Stimulated activated CD4-positive, alpha-beta T cell treated with anti-CD3 and anti-CD28 coated beads, Interleukin-1b, Interleukin-23, amount 100 ng/mL, for 1 hour (primary cell): ENCODE measurements at regions not wholly inside any gene's neighbourhood (a gene's known extent, or its start where the extent isn't known, plus 50 kb on each side); places are given as distances from the start of the nearest gene placed in this dataset.

Experiments
- DNase-seq, 2 donors: peaks; one replicate each; pipeline ENCODE4 v3.0.0-alpha.2; 2020; ENCODE audit warnings: low read depth in 2 of 2

DNA sequence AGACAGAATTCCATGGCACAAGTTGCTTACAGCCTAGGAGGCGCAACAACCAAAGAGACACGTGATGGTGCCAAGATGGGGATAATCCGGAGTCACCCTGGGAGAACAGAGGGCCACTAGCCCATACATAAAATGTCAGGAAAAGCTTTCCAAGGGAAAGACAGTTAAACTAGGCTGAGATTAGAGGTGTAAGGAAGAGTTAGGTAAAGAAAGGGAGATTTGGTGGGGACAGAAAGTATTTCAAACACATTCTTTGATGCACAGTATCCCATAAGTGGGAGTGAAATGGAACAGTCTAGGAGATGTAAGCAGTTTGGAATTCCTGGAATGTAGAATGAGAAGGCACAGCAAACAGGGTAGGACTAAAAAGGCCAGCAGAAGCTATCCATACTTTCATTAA lies 860.9 kb upstream of the LCORL start:
- no peak for DNase-seq

DNA sequence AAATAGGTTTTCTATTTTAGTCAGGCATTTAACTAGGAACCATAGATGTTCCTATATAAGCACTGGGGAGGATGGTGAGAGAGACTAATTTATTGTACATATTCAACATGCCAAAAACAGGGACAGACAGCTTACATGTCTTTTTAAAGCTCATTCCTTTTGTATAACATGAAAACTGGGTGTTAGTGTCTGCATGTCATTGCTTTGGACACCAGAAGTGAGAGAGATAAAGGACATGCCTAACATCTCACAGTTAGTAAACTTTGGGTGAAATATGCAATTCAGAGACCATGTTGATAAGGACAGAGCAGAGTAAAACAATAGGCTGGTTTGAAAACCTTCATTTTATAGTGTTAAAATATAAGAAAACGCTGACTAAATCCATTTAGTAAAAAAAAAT lies 860.0 kb upstream of the LCORL start:
- DNase-seq, result no peak

- no peak for DNase-seq
Measured at GRCh38 chr4:18880871-18881270, 859.3 kb upstream of the LCORL start.

DNA sequence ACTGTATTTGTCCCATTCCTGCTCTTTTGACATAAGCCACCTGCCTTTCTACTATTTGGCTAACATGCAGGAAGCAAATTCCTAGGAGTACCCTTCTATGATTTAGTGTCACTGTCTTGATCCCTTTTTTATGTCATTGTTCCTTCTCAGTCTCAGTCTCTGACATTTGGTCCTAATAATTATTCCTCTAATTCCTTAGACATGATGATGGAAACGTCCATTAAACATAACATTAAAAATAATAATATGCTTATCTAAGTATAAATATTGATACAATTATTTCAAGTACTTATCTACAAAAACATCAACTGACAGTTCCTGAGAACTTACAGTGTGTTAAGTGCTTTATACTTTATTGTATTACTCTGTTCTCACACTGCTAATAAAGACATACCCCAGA lies 857.0 kb upstream of the LCORL start:
- DNase-seq, result no peak

DNA sequence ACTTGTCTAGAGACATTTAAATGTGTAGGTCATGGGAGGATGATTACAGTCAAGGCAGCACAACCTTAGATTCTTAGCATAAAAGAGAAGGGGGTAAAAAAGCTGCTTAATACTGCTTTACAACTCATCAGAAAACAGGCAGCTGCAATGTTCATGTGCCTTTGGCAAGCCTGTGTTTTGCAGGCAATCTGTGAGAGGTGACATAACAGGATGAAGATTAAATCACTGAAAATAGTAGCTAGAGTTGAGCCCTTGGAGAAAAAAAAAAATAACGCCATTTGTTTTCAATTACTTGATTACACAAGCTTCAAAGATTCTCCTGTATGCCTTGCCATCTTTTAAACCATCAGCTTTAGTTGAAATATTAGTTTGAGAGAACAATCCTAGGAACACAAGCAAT lies 847.6 kb upstream of the LCORL start:
- DNase-seq, result no peak

DNA sequence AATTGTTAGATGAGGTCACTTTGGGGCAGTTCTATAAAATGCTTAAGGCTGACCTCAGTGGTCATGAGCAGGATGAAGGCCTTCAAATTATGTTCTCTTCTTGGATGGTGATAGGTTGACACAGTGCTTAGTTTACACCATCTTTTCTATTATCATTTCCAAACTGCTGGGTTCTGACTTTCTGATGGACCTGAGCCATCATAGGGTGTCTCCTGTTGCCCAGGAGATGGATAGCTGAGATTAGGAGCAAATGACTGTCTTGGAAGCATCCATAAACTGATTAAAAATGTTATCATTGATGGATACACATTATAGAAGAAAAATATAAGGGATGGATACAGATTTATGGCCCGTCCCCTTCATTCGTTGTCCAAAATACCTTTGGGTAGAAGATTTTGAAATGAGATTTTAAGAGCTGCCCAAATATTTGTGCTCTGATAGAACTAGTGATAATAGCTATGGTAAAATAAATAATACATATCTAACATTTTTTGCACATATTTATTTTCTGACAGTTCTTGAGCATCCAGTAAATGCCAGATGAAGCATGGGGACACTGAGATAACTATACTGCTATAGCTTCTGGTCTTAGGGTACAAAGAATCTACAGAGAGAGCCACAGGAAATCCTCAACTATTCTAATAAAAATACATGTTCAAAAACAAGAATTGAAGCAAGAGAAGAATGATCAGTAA lies 839.4 kb upstream of the LCORL start:
- no peak for DNase-seq

GRCh38 chr4:18859468-18859867 lies 837.9 kb upstream of the LCORL start:
- DNase-seq, result no peak

GRCh38 chr4:18858229-18858922 lies 836.8 kb upstream of the LCORL start:
- no peak for DNase-seq

DNA sequence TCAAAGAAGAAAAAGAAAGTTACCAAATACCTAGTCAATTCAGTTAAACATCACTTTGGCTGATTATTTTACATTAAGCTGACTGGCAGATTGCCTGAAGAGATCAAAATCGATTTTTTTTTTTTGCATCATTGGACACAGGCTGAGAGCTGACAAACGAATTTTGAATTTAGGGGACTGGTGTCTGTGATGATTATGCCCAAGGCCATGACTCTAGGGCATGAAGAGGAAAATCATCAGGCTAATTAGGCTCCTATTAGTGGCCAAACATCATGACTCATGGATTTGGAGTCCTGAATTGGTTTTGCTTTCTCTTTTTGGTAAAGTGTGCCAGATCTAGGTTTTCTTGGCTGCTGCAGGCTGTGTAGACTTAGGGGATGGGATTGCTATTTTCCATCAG lies 829.3 kb upstream of the LCORL start:
- DNase-seq, result no peak

GRCh38 chr4:18847249-18847890 lies 825.8 kb upstream of the LCORL start:
- no peak for DNase-seq

- DNase-seq, result no peak
Measured at GRCh38 chr4:18846313-18846712, 824.8 kb upstream of the LCORL start.

DNA sequence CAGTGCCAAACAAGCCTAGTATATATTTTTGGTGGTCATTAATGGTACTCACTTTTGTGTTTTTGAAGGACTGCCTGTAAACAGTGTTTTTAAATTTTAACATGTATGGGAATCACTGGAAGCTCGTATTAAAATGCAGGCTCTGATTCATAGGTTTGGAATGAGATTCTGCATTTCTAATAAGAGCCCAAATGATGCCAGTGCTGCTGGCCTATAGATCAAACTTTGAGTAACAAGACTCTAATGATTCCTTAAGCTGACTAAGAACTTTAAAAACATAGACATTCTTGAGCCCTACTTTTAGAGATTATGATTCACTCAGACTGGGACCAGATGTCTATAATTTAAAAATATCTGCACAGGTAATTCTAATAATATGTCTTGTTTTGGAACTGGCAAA lies 823.2 kb upstream of the LCORL start:
- no peak for DNase-seq

GRCh38 chr4:18842431-18842830 lies 820.9 kb upstream of the LCORL start:
- DNase-seq, result no peak

DNA sequence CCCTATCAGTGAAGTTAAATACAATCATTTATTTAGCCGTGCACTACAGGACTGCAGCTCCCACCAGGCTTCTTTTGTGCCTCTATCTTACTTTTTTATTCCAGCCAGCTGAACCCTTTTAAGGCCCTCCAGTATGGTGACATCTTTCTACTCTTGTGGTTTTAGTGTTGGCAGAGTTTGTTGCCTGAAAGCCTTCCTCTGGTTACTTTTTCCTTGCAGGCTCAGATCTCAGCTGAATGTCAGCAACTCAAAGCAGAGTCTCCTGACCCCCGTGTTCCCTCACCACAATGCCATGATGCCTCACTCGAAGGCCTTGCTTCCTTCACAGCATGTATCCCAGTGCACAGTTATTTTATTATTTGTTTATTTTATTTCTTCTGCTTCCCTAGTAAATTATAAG lies 818.9 kb upstream of the LCORL start:
- DNase-seq, result no peak

- DNase-seq, result no peak
Measured at GRCh38 chr4:18816228-18816895, 794.8 kb upstream of the LCORL start.

GRCh38 chr4:18815779-18816173 lies 794.2 kb upstream of the LCORL start:
- DNase-seq, result no peak

GRCh38 chr4:18815081-18815778 lies 793.7 kb upstream of the LCORL start:
- no peak for DNase-seq

GRCh38 chr4:18813771-18814170 lies 792.2 kb upstream of the LCORL start:
- no peak for DNase-seq

- DNase-seq, result no peak
Measured at GRCh38 chr4:18813055-18813454, 791.5 kb upstream of the LCORL start.

DNA sequence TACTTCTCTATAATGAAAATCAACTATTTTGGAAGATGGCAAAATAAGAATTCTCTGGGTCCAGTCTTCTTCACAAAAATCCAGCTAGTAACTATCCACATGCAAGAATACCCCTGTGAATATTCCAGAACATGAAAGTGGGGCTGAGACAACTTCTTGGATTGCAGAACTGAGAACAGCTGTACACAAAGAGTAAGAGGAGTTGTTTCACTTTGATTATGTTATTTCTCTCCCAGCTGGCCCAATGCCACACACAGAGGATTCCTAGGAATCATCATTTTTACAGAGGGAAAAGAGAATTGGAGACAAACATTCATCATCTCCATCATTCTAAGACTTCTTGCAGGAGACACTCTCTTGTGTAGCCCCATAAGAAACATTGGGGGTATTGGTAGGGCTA lies 782.2 kb upstream of the LCORL start:
- DNase-seq, result no peak

- no peak for DNase-seq
Measured at GRCh38 chr4:18798123-18798522, 776.6 kb upstream of the LCORL start.

- DNase-seq, result no peak
Measured at GRCh38 chr4:18795794-18796193, 774.2 kb upstream of the LCORL start.
